Liver (tissue), 8 donors: ENCODE measurements at regions not wholly inside any gene's neighbourhood (a gene's known extent, or its start where the extent isn't known, plus 50 kb on each side); places are given as distances from the start of the nearest gene placed in this dataset.

ENCODE experiments used
- DNase-seq: peaks from one replicate; pipeline ENCODE4 v3.0.0-alpha.2; 2017; ENCODE audit warnings: low spot score
- H3K27ac ChIP-seq, 2 donors: one replicate each; pipeline ENCODE4 v1.7.0; 2013; ENCODE audit warnings: inconsistent platforms in 2 of 2, low read length in 2 of 2, control low read depth in 1 of 2, low read depth in 1 of 2, mild to moderate bottlenecking in 1 of 2
- H3K27me3 ChIP-seq, 4 donors: one replicate each; pipeline versions ENCODE4 v1.6.1 to v1.7.0; 2013; ENCODE audit warnings: low read length in 3 of 4, inconsistent platforms in 1 of 4, mild to moderate bottlenecking in 1 of 4, moderate library complexity in 1 of 4; ENCODE audit not compliant: control insufficient read depth in 4 of 4, insufficient read depth in 4 of 4
- H3K36me3 ChIP-seq, 4 donors: one replicate each; pipeline versions ENCODE4 v1.6.1 to v1.7.0; 2013; ENCODE audit warnings: low read length in 3 of 4, mild to moderate bottlenecking in 3 of 4, low read depth in 1 of 4, moderate library complexity in 1 of 4; ENCODE audit not compliant: control insufficient read depth in 4 of 4, insufficient read depth in 3 of 4
- H3K4me1 ChIP-seq, 4 donors: one replicate each; pipeline versions ENCODE4 v1.6.1 to v1.7.0; 2013; ENCODE audit warnings: low read length in 3 of 4, mild to moderate bottlenecking in 3 of 4, moderate library complexity in 1 of 4; ENCODE audit not compliant: control insufficient read depth in 4 of 4, insufficient read depth in 4 of 4
- H3K4me3 ChIP-seq, 3 donors: one replicate each; pipeline versions ENCODE4 v1.6.1 to v1.7.0; 2013; ENCODE audit warnings: low read length in 3 of 3, control low read depth in 1 of 3, low read depth in 1 of 3, mild to moderate bottlenecking in 1 of 3
- H3K9ac ChIP-seq, 2 donors: one replicate each; pipeline ENCODE4 v1.7.0; 2013; ENCODE audit warnings: low read length in 2 of 2, mild to moderate bottlenecking in 2 of 2, moderate library complexity in 2 of 2, control low read depth in 1 of 2, low read depth in 1 of 2
- H3K9me3 ChIP-seq, 4 donors: one replicate each; pipeline versions ENCODE4 v1.6.1 to v1.7.0; 2013; ENCODE audit warnings: low read length in 3 of 4; ENCODE audit not compliant: control insufficient read depth in 4 of 4
- ATF3 ChIP-seq: IDR thresholded peaks from 2 replicates; pipeline ENCODE4 v1.6.1; 2016; ENCODE audit warnings: antibody characterized with exemption
- CTCF ChIP-seq: fragments of 150-350 bp; IDR thresholded peaks from 2 replicates; pipeline ENCODE4 v1.5.1; 2017; ENCODE audit warnings: improper control_type of control experiment, low read depth, low read length; ENCODE audit not compliant: missing input control
- EGR1 ChIP-seq, 2 donors: IDR thresholded peaks; 2 replicates each; pipeline ENCODE4 v1.6.1; 2016 to 2018; ENCODE audit warnings: antibody characterized with exemption in 2 of 2, low read depth in 2 of 2
- FOXA1 ChIP-seq: IDR thresholded peaks from 2 replicates; pipeline ENCODE4 v1.6.1; 2016; ENCODE audit warnings: antibody characterized with exemption
- FOXA2 ChIP-seq: IDR thresholded peaks from 2 replicates; pipeline ENCODE4 v1.6.1; 2016; ENCODE audit warnings: antibody characterized with exemption
- GABPA ChIP-seq, 2 donors: IDR thresholded peaks in 1 of 2; conservative IDR thresholded peaks in 1 of 2; 2 replicates each; pipeline ENCODE4 v1.6.1; 2016; ENCODE audit warnings: antibody characterized with exemption in 2 of 2, mild to moderate bottlenecking in 1 of 2, moderate library complexity in 1 of 2
- HNF4A ChIP-seq, 2 donors: conservative IDR thresholded peaks; 2 replicates each; pipeline ENCODE4 v1.6.1; 2016; ENCODE audit warnings: antibody characterized with exemption in 2 of 2, mild to moderate bottlenecking in 2 of 2
- HNF4G ChIP-seq: IDR thresholded peaks from 2 replicates; pipeline ENCODE4 v1.6.1; 2016; ENCODE audit warnings: antibody characterized with exemption
- JUND ChIP-seq, 2 donors: IDR thresholded peaks; 2 replicates each; pipeline ENCODE4 v1.6.1; 2016; ENCODE audit warnings: antibody characterized with exemption in 2 of 2
- NR2F2 ChIP-seq: IDR thresholded peaks from 2 replicates; pipeline ENCODE4 v1.6.1; 2016; ENCODE audit warnings: antibody characterized with exemption
- RXRA ChIP-seq, 2 donors: IDR thresholded peaks; 2 replicates each; pipeline ENCODE4 v1.6.1; 2017 to 2018; ENCODE audit warnings: antibody characterized with exemption in 2 of 2, mild to moderate bottlenecking in 1 of 2
- SP1 ChIP-seq: IDR thresholded peaks from 2 replicates; pipeline ENCODE4 v1.6.1; 2018; ENCODE audit warnings: antibody characterized with exemption, mild to moderate bottlenecking
- TAF1 ChIP-seq: conservative IDR thresholded peaks from 2 replicates; pipeline ENCODE4 v1.6.1; 2016; ENCODE audit warnings: antibody characterized with exemption, mild to moderate bottlenecking
- YY1 ChIP-seq: IDR thresholded peaks from 2 replicates; pipeline ENCODE4 v1.6.1; 2016; ENCODE audit warnings: antibody characterized with exemption, mild to moderate bottlenecking
- WGBS: extraction: QIAGEN DNeasy Blood & Tissue Kit; methylation state at CpG from one replicate; pipeline ENCODE4 v1.1.7; 2013; 5-methylcytosine and 5-hydroxymethylcytosine counted together
- TF ChIP-seq, protein P1 (sequence below): IDR thresholded peaks from 2 replicates; pipeline ENCODE4 v1.6.1; 2016; ENCODE audit warnings: antibody characterized with exemption
- TF ChIP-seq, protein P2 (sequence below): IDR thresholded peaks from 2 replicates; pipeline ENCODE4 v1.6.1; 2016; ENCODE audit warnings: antibody characterized with exemption, mild to moderate bottlenecking
- donor health status: healthy.
- donor health status: healthy.
- donor health status: healthy.
- donor health status: healthy.
- donor health status: healthy.

DNA sequence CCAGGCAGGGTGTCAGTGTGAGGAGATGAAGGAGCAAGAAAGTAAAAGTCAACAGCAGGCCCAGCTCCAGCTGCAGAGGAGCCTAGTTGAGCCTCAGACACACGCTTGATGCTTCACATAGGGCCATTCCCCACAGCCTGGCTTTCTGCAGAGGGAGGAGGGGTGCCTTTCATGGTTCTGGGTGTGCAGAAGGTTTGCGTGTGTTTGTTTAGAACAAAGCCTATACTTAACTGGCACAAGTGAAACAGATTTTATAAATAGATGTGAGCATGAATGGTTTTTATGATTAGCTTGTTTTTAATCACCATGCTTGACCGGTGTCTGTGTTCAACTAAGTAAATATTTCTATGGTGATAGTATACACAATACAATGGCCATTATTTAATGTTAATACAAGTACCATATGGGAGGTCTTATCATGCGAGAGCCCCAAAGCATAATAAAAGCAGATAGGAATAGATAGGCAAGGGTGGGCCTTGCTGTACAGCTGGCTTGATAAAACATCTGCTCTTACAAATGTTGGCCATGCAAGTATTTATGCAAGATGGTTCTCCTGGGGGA, 290.2 kb downstream of the ETS1 start:
- 61% methylated on average over 4 of the region's 4 CpGs for WGBS
- Histone ChIP-seq H3K4me1 (peaks cover 0 to 3% (median 1%) of the 10 kb centered on the region in 4 donors), H3K36me3 (no peaks in the 10 kb centered on the region), H3K9ac (no peak overlapping the region), H3K9me3 (no peaks in the 10 kb centered on the region), H3K4me3 (no peak overlapping the region), H3K27ac (no peak overlapping the region), H3K27me3 (no peaks in the 10 kb centered on the region)
- TF ChIP-seq, protein P1, sequence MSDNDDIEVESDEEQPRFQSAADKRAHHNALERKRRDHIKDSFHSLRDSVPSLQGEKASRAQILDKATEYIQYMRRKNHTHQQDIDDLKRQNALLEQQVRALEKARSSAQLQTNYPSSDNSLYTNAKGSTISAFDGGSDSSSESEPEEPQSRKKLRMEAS, result no peak
- no peak for TF ChIP-seq GABPA (IDR thresholded peaks at IDR 0.05 in 1 of 2, conservative IDR thresholded peaks at IDR 0.05 in 1 of 2)
- no peak for TF ChIP-seq HNF4G
- no peak for TF ChIP-seq RXRA (IDR thresholded peaks at IDR 0.05)
- no peak for TF ChIP-seq JUND (IDR thresholded peaks at IDR 0.05)
- TF ChIP-seq ATF3, result no peak
- TF ChIP-seq EGR1 (IDR thresholded peaks at IDR 0.05; ENCODE audit: low read depth in 2 of 2), result no peak
- TF ChIP-seq, protein P2, sequence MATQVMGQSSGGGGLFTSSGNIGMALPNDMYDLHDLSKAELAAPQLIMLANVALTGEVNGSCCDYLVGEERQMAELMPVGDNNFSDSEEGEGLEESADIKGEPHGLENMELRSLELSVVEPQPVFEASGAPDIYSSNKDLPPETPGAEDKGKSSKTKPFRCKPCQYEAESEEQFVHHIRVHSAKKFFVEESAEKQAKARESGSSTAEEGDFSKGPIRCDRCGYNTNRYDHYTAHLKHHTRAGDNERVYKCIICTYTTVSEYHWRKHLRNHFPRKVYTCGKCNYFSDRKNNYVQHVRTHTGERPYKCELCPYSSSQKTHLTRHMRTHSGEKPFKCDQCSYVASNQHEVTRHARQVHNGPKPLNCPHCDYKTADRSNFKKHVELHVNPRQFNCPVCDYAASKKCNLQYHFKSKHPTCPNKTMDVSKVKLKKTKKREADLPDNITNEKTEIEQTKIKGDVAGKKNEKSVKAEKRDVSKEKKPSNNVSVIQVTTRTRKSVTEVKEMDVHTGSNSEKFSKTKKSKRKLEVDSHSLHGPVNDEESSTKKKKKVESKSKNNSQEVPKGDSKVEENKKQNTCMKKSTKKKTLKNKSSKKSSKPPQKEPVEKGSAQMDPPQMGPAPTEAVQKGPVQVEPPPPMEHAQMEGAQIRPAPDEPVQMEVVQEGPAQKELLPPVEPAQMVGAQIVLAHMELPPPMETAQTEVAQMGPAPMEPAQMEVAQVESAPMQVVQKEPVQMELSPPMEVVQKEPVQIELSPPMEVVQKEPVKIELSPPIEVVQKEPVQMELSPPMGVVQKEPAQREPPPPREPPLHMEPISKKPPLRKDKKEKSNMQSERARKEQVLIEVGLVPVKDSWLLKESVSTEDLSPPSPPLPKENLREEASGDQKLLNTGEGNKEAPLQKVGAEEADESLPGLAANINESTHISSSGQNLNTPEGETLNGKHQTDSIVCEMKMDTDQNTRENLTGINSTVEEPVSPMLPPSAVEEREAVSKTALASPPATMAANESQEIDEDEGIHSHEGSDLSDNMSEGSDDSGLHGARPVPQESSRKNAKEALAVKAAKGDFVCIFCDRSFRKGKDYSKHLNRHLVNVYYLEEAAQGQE, result no peak
- TF ChIP-seq CTCF, result no peak
- TF ChIP-seq FOXA1, result no peak
- TF ChIP-seq TAF1, result no peak
- no peak for TF ChIP-seq SP1
- TF ChIP-seq YY1, result no peak
- no peak for TF ChIP-seq FOXA2
- no peak for DNase-seq

GRCh38 chr11:128294671-128295050, 292.7 kb downstream of the ETS1 start:
- Histone ChIP-seq H3K4me3 (no peak overlapping the region), H3K27me3 (no peaks in the 10 kb centered on the region), H3K27ac (no peak overlapping the region), H3K9me3 (no peaks in the 10 kb centered on the region), H3K4me1 (peaks cover 0 to 10% (median 3%) of the 10 kb centered on the region in 4 donors), H3K9ac (no peak overlapping the region), H3K36me3 (no peaks in the 10 kb centered on the region)
- no peak for DNase-seq
- no peak for TF ChIP-seq JUND (IDR thresholded peaks at IDR 0.05)
- no peak for TF ChIP-seq CTCF
- TF ChIP-seq, protein P1, result no peak
- no peak for TF ChIP-seq HNF4A (conservative IDR thresholded peaks at IDR 0.05)
- TF ChIP-seq NR2F2, result no peak
- 95% methylated on average over 1 of the region's 1 CpG for WGBS
